HG03469 (cell line): ENCODE measurements at regions not wholly inside any gene's neighbourhood (a gene's known extent, or its start where the extent isn't known, plus 50 kb on each side); places are given as distances from the start of the nearest gene placed in this dataset.

ENCODE experiments used
- ATAC-seq: cut with Tn5 transposase; IDR thresholded peaks from one replicate; pipeline ENCODE4 v1.9.1; 2021; ENCODE audit warnings: mild to moderate bottlenecking, moderate library complexity, moderate number of reproducible peaks; ENCODE audit not compliant: unreplicated experiment

DNA sequence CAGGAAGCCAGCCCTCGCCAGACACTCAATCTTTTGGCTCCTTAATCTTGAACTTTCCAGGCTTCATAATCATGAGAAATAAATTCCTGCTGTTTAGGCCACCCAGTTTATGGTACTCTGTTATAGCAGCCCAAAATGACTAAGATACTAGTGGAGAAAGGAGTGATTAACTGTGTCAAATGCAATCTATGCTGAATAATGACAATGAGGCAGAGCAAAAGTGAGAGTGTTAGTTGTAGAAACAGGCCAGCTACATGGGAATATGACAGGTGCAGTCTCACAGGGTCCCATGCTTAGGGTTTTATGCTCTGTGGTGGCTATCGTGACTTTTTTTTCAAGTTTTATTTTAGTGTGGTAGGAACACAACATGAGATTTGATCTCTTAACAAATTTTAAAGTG lies 888.8 kb downstream of the TTLL7 start:
- no peak for ATAC-seq

DNA sequence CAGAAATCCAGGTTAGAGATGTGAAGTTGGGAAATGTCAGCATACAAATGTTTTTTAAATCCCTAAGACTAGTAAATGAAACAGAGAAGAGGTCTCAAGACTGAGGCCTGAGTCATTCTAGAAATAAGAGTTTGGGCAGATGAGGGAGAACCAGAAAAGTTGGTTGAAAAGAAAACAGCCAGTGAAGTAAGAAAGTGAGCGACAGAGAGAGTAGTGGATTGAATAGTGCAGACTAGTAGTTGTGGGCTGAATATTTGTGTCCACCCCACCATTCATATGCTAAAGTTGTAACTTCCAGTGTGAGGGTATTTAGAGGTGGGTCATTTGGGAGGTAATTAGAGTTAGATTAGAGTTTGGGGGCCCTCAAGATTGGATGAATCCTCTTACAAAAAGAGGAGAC lies 889.2 kb downstream of the TTLL7 start:
- ATAC-seq: no peak

DNA sequence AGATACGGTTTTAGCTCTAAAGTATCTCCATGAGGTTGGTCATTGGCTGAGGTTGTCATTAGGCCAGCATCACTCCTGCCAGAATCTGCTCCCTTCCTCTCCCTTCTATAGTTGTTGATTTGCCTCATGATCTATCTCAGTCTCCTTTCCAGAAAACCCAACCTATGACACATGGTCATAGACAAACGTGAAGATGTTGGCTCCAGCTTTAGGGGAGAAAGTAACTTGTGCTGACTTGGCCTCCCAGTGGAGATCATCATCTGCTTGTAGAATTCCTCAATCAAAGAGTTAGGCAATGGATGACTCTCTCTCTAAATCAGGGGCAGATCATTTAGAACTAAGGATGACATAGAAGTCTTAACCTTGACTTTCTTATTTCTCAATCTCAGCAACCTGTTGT lies 894.4 kb downstream of the TTLL7 start:
- ATAC-seq: no peak

DNA sequence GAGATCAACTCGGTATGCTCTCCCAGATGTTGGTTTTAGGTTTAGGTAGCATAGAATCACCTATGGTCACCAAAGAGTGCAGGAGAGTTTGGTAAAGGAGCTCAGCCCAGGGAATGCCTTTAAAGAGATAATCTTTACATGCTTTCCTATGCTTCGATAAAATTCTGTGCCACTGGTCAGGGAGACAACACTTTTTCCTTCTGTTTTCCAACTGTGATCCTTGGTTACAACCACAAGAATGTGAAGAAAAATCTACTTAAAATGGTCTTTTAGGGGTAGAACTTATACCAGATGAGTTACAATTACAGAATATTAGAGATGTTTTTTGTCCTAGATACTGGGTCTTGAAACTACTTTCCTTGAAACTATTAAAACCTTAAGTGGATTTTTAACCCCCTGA lies 895.6 kb downstream of the TTLL7 start:
- no peak for ATAC-seq

DNA sequence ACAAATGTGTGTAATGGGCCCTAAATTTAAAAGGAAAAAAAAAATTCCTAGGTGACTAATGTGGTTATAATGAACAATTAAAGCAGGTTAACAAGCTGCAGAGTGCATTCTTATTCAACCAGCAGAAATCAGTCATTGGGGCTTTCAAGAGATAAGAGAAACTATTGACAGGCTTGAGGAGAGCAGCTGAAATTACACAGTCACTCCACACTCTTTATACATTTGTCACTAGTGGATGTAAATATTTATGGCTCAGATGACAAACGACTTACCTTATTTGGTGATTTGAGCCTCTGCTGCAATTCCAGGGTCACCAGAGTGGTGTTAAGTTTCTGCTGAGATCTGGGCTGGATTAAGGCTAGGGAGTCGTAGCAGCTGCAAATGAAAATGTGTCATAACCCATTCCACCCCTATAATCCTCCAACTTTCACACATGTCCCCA lies 896.3 kb downstream of the TTLL7 start:
- no peak for ATAC-seq

DNA sequence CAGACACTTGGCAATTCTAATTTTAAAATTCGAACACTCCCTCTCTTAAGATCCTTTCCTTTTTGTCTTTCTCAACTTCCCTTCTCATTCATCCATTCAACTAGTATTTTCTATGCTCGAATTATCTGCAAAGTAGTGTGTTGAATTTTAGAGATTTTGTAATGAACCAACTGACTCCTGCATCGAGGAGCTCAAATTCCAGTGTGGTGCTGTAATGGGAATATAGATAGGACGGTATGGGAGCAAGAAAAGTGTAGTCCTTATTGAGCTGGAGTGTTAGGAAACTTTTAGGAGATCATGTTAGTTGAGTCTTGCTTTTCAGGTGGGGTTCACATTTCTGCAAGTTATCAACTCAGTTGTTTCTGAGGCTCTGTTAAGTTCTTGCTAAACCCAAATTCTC lies 897.5 kb downstream of the TTLL7 start:
- no peak for ATAC-seq

DNA sequence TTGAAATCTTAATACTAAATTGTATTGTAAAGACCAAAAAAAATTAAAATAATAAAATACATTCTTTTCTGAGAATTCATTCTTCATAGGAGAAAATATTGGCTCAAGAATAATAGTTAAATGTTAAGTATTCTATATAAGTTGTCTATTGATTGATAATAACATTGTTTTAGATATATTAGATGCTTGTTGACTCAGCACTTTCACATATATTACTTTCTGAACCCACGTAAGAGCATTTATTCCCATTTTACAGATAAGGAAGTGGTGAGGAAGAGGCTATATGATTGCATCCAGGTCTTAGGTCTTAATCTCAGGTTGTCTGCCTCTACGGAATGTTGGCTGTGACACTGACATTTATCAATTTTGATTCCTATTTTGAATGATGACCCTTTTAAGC lies 898.8 kb downstream of the TTLL7 start:
- no peak for ATAC-seq

DNA sequence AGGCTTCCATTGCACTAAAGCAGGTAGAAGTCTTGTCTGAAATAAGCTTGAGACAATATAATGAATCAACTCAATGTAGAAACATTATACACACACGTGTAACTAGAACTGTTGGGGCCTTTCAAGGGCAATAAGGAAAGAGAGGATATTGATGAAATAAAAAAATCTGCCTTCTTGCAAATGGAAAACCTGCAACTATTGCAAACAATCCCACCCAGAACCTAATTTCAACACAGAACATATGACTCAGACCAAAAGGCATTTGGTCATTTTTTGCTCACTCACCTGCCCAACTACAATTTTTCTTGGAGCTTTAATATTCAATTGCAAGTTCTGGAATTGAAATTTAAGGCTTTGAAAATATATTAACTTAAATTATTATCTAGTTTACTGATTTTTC lies 900.1 kb downstream of the TTLL7 start:
- no peak for ATAC-seq

DNA sequence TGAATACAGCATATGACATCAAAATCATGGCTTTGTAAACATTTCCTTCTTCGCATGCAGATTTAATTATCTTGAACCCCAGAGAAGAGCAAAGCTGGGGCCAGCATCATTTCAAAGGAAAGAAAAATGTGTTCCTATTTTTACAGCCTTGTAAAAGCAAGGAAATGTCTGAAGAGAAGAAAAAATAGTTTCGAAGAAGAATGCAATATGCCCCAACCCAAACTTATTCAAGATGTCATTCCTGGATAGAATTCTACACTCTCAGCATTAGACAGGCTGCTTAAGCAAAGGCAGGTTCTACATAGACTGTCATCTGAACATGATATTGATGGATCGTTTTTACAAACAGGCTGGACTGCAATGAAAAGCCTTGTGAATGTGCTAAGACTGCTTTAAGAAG lies 900.8 kb downstream of the TTLL7 start:
- no peak for ATAC-seq

DNA sequence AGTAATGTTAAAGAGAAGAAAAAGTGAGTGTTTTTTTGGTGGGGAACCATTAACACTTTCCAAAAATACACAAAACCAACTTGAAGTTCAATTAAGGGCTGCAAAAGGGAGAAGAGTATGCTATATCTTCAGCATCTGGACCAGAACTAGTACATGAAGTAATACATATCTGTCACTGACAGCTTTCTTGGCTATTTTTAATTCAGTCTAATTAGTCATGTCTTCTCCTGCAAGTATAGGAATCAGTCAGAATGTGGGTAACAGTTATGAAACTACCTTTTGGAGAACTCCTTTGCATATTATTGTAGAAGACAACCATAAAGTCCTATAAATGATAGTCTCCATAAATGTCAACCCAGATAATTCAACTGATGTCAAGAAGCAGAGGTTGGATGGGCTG lies 901.2 kb downstream of the TTLL7 start:
- ATAC-seq: no peak

DNA sequence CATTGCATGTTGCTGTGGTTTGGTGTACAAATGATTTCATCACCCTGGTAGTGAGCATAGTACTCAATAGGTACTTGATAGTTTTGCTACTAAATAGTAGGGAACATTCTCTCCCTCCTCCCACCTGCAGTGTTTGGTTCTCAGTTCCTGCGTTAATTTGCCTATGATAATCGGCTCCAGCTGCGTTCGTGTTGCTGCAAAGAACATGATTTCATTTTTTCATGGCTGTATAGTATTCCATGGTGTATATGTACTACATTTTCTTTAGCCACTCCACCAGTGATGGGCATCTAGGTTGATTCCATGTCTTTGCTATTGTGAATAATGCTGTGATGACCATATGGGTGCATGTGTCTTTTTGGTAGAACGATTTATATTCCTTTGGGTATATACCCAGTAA lies 903.4 kb downstream of the TTLL7 start:
- ATAC-seq: no peak

DNA sequence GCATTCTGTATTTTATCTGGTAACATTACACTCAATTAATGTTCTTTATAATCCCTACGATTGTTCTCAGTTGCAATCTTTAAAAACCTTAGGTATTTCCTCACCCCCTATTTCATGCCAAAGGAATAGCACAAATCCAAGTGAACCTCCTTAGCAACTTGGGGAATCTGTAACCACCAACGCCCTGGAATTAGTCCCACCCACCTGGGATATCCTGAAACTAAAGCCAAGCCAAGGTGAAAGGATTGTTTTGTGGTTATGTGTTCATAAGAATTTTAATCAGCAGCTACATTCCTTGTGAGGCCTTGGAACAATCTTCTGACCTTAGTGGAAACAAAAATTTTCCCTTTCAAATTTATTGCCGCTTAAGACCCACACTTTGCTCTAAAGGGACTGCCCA lies 908.7 kb downstream of the TTLL7 start:
- no peak for ATAC-seq

DNA sequence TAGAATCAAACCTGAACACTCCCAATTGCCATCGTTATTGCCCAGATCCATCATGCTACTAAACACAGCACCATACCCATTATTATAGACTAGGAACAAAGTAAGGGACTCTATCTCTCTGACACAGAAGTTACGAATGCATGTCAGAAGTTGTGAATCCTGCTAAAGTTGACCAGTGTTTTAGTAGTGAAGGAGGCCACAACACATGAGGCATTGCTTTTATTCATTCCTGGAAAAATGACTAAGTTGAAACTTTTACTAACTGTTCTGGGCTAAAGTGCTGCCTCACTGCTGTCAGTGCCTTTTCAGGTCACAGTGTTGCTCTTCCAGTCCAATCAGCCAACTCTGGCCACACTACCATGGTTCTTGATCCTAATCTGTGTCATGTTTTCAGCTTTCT lies 911.1 kb downstream of the TTLL7 start:
- no peak for ATAC-seq

DNA sequence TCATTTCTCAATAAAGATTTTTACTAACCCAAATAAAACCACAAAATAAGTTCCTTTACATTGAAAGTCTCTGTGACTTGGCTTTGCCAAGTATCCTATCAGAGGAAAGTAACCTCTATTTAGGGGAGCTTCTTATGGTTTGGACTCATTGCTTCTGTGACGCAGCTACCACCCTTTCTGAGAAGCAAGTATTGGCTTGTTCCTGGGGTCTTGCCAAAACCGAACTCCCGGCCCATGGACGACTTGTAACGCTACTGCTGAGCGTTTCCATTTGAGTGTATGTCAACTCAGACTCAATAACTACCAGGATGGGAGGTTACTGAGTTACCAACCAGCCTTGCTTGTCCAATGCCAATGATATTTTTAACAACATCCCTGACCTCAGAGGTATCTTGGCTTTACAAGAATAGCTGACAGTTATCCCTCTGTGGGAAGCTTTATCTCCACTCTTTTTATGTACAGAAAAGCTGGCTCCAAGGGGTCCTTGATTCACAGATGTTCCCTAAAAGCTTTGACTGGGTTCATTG lies 911.9 kb downstream of the TTLL7 start:
- no peak for ATAC-seq

DNA sequence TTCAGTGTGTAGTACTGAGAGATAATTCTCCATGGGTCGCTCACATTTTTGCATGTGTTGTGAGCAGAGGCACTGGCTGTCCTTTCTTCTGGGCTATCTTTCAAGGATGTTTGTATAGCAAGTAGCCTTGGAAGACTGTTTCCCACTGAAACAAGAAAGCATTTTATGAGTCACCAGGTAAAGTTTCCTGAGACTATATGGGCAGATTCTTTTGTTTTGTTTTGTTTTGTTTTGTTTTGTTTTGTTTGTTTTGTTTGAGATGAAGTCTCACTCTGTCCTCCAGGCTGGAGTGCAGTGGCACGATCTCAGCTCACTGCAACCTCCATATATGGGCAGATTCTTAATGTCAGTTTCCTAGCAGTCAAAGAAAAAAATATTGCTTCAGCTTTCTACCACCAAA lies 912.6 kb downstream of the TTLL7 start:
- ATAC-seq: no peak

DNA sequence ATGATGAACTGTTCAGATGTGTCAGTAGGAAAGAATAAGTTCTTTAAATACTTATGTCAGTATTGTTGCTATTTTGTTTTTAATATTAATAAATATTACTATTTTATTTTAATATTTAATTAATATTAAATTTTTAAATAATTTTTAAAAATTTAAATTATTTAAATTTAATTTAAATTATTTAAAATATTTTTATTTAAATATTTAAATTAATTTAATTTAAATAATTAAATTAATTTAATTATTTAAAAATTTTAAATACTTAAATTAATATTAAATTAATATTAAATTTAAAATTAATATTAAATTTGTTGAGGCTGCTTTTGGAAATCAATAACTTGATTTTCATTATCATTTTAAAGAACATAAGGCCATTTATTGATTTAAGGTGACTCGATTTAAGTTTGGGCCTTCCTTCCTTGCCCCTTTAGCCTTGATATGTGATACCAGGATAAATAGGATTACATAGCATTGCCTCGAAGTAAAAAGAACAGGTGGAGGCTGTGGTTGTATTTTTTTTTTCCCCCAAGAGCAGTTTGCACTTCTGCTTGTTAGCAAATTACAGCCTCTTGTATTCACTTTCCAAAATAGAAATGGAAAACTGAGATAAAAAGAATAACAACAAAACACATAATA lies 915.2 kb downstream of the TTLL7 start:
- ATAC-seq: no peak

DNA sequence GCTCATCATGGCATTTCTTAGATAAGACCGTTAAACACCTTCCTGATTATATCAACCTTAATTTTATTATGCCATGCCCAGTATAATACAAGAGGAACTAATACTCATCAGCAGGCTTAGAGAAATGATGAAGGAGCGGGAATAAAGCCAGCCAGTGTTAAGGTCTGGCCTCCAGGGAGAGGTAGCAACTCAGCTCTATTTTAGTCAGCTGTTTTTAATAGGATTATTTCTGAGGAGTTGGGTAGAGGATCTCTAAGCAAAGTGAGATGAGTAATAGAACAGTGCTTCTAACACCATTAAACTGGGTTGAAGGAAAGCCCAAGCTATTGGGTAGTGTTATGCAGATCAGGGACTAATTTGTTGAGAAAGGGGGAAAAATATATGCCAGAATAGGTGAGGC lies 921.5 kb downstream of the TTLL7 start:
- no peak for ATAC-seq

DNA sequence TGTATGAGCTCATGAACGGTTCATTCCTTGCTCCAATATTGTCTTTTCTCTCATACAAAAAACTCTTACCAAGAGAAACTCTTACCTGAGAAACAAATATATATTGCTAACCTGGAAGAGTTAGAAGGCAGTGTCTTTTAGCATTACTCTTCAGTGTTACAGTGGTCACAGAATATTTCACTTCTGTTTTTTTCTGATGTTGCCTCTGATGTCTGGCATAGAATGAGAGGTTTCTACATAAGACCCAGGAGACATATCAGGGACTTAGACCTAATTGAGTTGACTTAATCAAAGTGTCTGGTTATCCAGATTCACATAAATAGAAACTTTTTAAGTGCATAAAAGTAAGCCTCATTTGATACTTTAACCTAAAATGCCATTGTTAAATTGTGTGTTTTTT lies 923.8 kb downstream of the TTLL7 start:
- ATAC-seq: no peak

DNA sequence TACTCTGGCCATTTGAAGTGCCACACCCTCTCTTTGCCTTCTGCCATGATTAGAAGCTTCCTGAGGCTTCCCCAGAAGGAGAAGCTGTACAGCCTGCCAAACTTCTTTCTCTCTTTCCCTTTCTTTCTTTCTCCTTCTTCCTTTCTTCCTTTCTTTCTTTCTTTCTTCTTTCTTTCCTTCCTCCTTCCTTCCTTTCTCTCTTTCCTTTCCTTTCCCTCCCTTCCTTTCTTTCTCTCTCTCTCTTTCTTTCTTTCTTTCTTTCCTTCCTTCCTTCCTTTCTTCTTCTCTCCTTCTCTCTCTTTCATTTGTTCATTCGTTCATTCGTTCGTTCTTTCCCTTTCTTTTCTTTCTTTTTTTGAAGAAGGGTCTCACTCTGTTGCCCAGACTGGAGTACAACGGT lies 931.0 kb downstream of the TTLL7 start:
- no peak for ATAC-seq

DNA sequence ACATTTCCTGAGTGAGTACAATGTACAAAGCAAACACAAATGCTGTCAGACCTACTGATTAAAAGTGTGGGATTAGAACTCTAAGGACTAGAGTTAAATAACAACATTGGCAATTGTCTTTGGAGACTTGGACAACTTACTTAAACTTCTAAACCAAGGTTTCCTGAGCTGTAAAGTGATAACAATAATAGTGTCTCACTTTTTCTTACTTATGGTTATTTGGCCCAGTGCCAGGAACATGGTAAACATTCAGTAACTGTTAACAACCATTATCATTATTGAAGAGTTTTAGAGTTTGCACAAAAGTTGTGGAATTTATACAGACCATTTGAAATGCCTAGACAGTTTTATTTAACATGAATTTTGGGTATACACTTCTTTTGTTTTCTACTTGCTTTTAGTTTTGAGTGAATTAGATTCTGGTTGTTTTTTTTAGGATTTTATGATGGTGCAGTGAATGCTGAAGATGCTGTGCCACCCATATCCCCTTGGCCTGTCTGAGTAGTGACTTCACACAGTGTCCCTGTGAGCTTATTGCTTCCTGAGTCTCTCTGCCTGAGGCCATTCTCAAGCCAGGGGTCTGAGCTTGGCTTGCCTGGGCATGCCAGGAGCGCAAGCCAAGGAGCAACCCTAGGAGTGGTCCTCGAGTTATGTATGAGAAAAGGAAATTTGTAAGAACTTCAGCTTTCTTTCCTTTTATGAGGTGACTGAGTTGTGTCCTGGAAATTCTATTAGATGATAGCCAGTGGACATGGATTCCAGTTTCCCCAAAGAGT lies 932.8 kb downstream of the TTLL7 start:
- ATAC-seq: no peak

DNA sequence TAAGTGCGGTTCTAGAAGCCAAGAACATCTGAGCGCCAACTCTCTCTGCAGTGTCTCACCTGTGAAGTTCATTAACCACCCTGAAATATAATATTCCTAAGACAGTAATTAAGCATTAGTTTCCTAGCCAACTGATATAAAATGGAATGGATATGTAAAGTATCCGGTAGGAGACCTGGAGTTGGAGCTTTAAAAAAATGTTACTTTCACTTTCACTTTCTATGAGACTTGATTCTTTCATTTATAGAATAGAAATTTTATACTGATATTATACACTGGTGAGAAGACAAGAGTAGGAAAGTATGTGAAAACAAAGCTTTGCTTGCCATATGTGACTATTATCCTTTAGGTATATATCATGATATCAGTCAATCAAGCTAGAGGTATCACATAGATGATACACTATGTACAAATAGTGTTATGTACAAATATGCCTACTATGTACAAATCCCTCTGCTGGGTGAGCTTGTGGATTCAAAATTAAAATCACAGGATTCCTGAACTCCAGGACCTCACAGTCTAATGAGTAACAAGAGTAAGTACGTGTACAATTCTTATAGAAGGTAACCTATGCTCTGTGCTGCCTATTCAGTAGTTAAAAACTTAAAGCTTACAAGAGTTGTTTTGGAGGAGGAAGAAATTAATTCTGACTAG lies 934.2 kb downstream of the TTLL7 start:
- ATAC-seq: no peak
